H9 (cell line): ENCODE measurements at regions not wholly inside any gene's neighbourhood (a gene's known extent, or its start where the extent isn't known, plus 50 kb on each side); places are given as distances from the start of the nearest gene placed in this dataset.

Source experiments
- DNase-seq: peaks from one replicate; pipeline ENCODE4 v3.0.0-alpha.2; 2017
- H2AFZ ChIP-seq: one replicate; pipeline ENCODE4 v1.6.1; 2013; ENCODE audit warnings: mild to moderate bottlenecking, low read length, control low read depth, moderate library complexity
- H2AK5ac ChIP-seq: 2 replicates; pipeline ENCODE4 v1.6.1; 2013; ENCODE audit warnings: low read length, control low read depth, mixed read lengths; ENCODE audit not compliant: insufficient read length
- H2BK120ac ChIP-seq: one replicate; pipeline ENCODE4 v1.6.1; 2013; ENCODE audit warnings: low read depth, mild to moderate bottlenecking, low read length, control low read depth, inconsistent platforms; ENCODE audit not compliant: poor library complexity, severe bottlenecking
- H2BK12ac ChIP-seq: 2 replicates; pipeline ENCODE4 v1.6.1; 2013; ENCODE audit warnings: low read length, control low read depth, mixed read lengths, low read depth; ENCODE audit not compliant: insufficient read length
- H2BK15ac ChIP-seq: 2 replicates; pipeline ENCODE4 v1.6.1; 2013; ENCODE audit warnings: low read depth, low read length, control low read depth
- H2BK20ac ChIP-seq: one replicate; pipeline ENCODE4 v1.6.1; 2013; ENCODE audit warnings: low read depth, mild to moderate bottlenecking, low read length, control low read depth, inconsistent platforms; ENCODE audit not compliant: poor library complexity, severe bottlenecking
- H2BK5ac ChIP-seq: 2 replicates; pipeline ENCODE4 v1.6.1; 2013; ENCODE audit warnings: low read length, control low read depth, mixed read lengths; ENCODE audit not compliant: insufficient read length
- H3K14ac ChIP-seq: 2 replicates; pipeline ENCODE4 v1.6.1; 2013; ENCODE audit warnings: low read length, control low read depth; ENCODE audit not compliant: insufficient read depth
- H3K18ac ChIP-seq: 2 replicates; pipeline ENCODE4 v1.6.1; 2013; ENCODE audit warnings: low read depth, mild to moderate bottlenecking, mixed read lengths, low read length, control low read depth; ENCODE audit not compliant: insufficient read length
- H3K23ac ChIP-seq: 2 replicates; pipeline ENCODE4 v1.6.1; 2013; ENCODE audit warnings: low read length, control low read depth, mixed read lengths, low read depth; ENCODE audit not compliant: insufficient read length
- H3K23me2 ChIP-seq: 2 replicates; pipeline ENCODE4 v1.6.1; 2013; ENCODE audit warnings: low read depth, mild to moderate bottlenecking, mixed read lengths, low read length, control low read depth; ENCODE audit not compliant: insufficient read length, poor library complexity, severe bottlenecking
- H3K27ac ChIP-seq: 2 replicates; pipeline ENCODE4 v1.5.1; 2013; ENCODE audit warnings: low read length, control low read depth, mixed read lengths, low read depth; ENCODE audit not compliant: insufficient read length
- H3K27me3 ChIP-seq: 2 replicates; pipeline ENCODE4 v1.6.1; 2013; ENCODE audit warnings: low read length, control low read depth, inconsistent platforms; ENCODE audit not compliant: insufficient read depth
- H3K4ac ChIP-seq: 2 replicates; pipeline ENCODE4 v1.6.1; 2013; ENCODE audit warnings: low read depth, mild to moderate bottlenecking, control low read depth, inconsistent platforms, low read length, moderate library complexity
- H3K4me1 ChIP-seq: 2 replicates; pipeline ENCODE4 v1.6.1; 2013; ENCODE audit warnings: low read length, control low read depth, inconsistent platforms; ENCODE audit not compliant: insufficient read depth
- H3K4me2 ChIP-seq: 2 replicates; pipeline ENCODE4 v1.6.1; 2013; ENCODE audit warnings: low read length, control low read depth, mixed read lengths; ENCODE audit not compliant: insufficient read length, insufficient read depth
- H3K56ac ChIP-seq: 2 replicates; pipeline ENCODE4 v1.6.1; 2013; ENCODE audit warnings: low read depth, mild to moderate bottlenecking, mixed read lengths, low read length, control low read depth; ENCODE audit not compliant: insufficient read length
- H3K79me1 ChIP-seq: 2 replicates; pipeline ENCODE4 v1.6.1; 2013; ENCODE audit warnings: low read depth, mild to moderate bottlenecking, moderate library complexity, low read length, control low read depth, inconsistent platforms; ENCODE audit not compliant: insufficient read depth, poor library complexity, severe bottlenecking
- H3K79me2 ChIP-seq: 2 replicates; pipeline ENCODE4 v1.6.1; 2013; ENCODE audit warnings: low read length, control low read depth, inconsistent platforms; ENCODE audit not compliant: insufficient read depth
- H3K9ac ChIP-seq: 2 replicates; pipeline ENCODE4 v1.6.1; 2013; ENCODE audit warnings: low read length, control low read depth, mixed read lengths; ENCODE audit not compliant: insufficient read length; ENCODE audit errors: extremely low read depth
- H3K9me3 ChIP-seq: one replicate; pipeline ENCODE4 v1.6.1; 2013; ENCODE audit warnings: low read depth, low read length, inconsistent platforms; ENCODE audit not compliant: control insufficient read depth
- H3T11ph ChIP-seq: one replicate; pipeline ENCODE4 v1.6.1; 2013; ENCODE audit warnings: mild to moderate bottlenecking, low read length, control low read depth, inconsistent platforms
- H4K20me1 ChIP-seq: one replicate; pipeline ENCODE4 v1.6.1; 2013; ENCODE audit not compliant: control insufficient read depth, insufficient read length, insufficient read depth
- H4K5ac ChIP-seq: 2 replicates; pipeline ENCODE4 v1.6.1; 2013; ENCODE audit warnings: low read depth, mild to moderate bottlenecking, mixed read lengths, low read length, control low read depth; ENCODE audit not compliant: insufficient read length
- H4K8ac ChIP-seq: replicated peaks from 2 replicates; pipeline ENCODE4 v1.6.1; 2013; ENCODE audit warnings: low read length, control low read depth, mixed read lengths, low read depth; ENCODE audit not compliant: insufficient read length
- H4K91ac ChIP-seq: 2 replicates; pipeline ENCODE4 v1.6.1; 2013; ENCODE audit warnings: low read depth, mild to moderate bottlenecking, moderate library complexity, mixed read lengths, low read length, control low read depth; ENCODE audit not compliant: insufficient read length
- H3K27ac Mint-ChIP-seq, 3 experiments: 2 replicates in 2 of 3; 3 replicates in 1 of 3; pipeline ENCODE4 v1.8.0; 2020 to 2021; ENCODE audit warnings: mixed read lengths in 3 of 3, mild to moderate bottlenecking in 1 of 3, moderate library complexity in 1 of 3
- H3K27me3 Mint-ChIP-seq: 2 replicates; pipeline ENCODE4 v1.8.0; 2021; ENCODE audit warnings: low read depth, mild to moderate bottlenecking, moderate library complexity, mixed read lengths
- H3K36me3 Mint-ChIP-seq, 3 experiments: 2 replicates in 2 of 3; 3 replicates in 1 of 3; pipeline ENCODE4 v1.8.0; 2020 to 2021; ENCODE audit warnings: low read depth in 3 of 3, mixed read lengths in 3 of 3; ENCODE audit not compliant: insufficient read depth in 1 of 3
- H3K4me1 Mint-ChIP-seq, 2 experiments: 2 replicates each; pipeline ENCODE4 v1.8.0; 2020; ENCODE audit warnings: mixed read lengths in 2 of 2
- H3K4me3 Mint-ChIP-seq, 2 experiments: 2 replicates in 1 of 2; 3 replicates in 1 of 2; pipeline ENCODE4 v1.8.0; 2020 to 2021; ENCODE audit warnings: mild to moderate bottlenecking in 2 of 2, mixed read lengths in 2 of 2, moderate library complexity in 1 of 2
- H3K9me3 Mint-ChIP-seq, 2 experiments: 2 replicates in 1 of 2; 3 replicates in 1 of 2; pipeline ENCODE4 v1.8.0; 2020; ENCODE audit warnings: mild to moderate bottlenecking in 2 of 2, mixed read lengths in 2 of 2, moderate library complexity in 1 of 2
- WGBS: extraction: QIAGEN DNeasy Blood & Tissue Kit; methylation state at CpG from one replicate; pipeline ENCODE4 v1.1.7; 2013; ENCODE audit warnings: missing lambda C conversion rate, low lambda C conversion rate, mixed read lengths; ENCODE audit not compliant: insufficient read length; ENCODE audit errors: extremely low coverage; 5-methylcytosine and 5-hydroxymethylcytosine counted together
- TF ChIP-seq, protein P1 (sequence below): fragments of 200-600 bp; sonication (generic); conservative IDR thresholded peaks from 3 replicates; pipeline ENCODE4 v1.8.0; 2021; ENCODE audit warnings: antibody characterized with exemption, mild to moderate bottlenecking

GRCh38 chr2:63729831-63730230 is 111.9 kb upstream of the UGP2 start:
- Mint-ChIP-seq H3K27me3 (no peaks in the 10 kb centered on the region), H3K4me1 (peaks cover 26 to 29% of the 10 kb centered on the region in 2 experiments), H3K9me3 (peaks cover 0 to 3% of the 10 kb centered on the region in 2 experiments; a peak in 1 of 5 replicates), H3K36me3 (no peaks in the 10 kb centered on the region), H3K4me3 (no peak overlapping the region), H3K27ac (peak overlapping the region in 2 of 3 experiments; percentile 20 to 62; a peak in 5 of 7 replicates)
- no CpG with 5 or more reads among the region's 2 CpGs for WGBS
- Histone ChIP-seq H2BK5ac (no peak overlapping the region), H3K4me2 (no peak overlapping the region), H2AK5ac (no peak overlapping the region), H4K20me1 (no peaks in the 10 kb centered on the region), H3K18ac (no peak overlapping the region), H3K4me1 (peaks cover 2% of the 10 kb centered on the region; the same call in 1 of the 2 replicates), H3K79me2 (no peaks in the 10 kb centered on the region), H3K23me2 (no peaks in the 10 kb centered on the region), H4K91ac (no peak overlapping the region), H2BK15ac (no peak overlapping the region), H3K9ac (no peak overlapping the region), H2AFZ (no peak overlapping the region), H3K23ac (no peak overlapping the region), H3K9me3 (no peaks in the 10 kb centered on the region), H4K8ac (no peak overlapping the region), H2BK20ac (no peak overlapping the region), H3T11ph (no peak overlapping the region), H3K4ac (no peak overlapping the region), H3K56ac (no peak overlapping the region), H3K79me1 (no peaks in the 10 kb centered on the region), H2BK12ac (no peak overlapping the region), H3K27ac (no peak overlapping the region), H3K27me3 (no peaks in the 10 kb centered on the region), H3K14ac (no peak overlapping the region), H2BK120ac (no peak overlapping the region), H4K5ac (no peak overlapping the region)
- DNase-seq: no peak
- TF ChIP-seq, protein P1, sequence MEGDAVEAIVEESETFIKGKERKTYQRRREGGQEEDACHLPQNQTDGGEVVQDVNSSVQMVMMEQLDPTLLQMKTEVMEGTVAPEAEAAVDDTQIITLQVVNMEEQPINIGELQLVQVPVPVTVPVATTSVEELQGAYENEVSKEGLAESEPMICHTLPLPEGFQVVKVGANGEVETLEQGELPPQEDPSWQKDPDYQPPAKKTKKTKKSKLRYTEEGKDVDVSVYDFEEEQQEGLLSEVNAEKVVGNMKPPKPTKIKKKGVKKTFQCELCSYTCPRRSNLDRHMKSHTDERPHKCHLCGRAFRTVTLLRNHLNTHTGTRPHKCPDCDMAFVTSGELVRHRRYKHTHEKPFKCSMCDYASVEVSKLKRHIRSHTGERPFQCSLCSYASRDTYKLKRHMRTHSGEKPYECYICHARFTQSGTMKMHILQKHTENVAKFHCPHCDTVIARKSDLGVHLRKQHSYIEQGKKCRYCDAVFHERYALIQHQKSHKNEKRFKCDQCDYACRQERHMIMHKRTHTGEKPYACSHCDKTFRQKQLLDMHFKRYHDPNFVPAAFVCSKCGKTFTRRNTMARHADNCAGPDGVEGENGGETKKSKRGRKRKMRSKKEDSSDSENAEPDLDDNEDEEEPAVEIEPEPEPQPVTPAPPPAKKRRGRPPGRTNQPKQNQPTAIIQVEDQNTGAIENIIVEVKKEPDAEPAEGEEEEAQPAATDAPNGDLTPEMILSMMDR: no peak
